ENCODE measurements at regions not wholly inside any gene's neighbourhood (a gene's known extent, or its start where the extent isn't known, plus 50 kb on each side); places are given as distances from the start of the nearest gene placed in this dataset.

GRCh38 chr2:156037482-156037881, 295.0 kb downstream of the NR4A2 start:
- no peak overlapping the region for H3K18ac ChIP-seq (ENCODE audit: low read depth, low read length)
- H4K5ac ChIP-seq (ENCODE audit: low read depth, low read length) = no peak overlapping the region
- BruUV-seq (replicated peaks) = no TSS peak
- in situ Hi-C loops (cut with MboI; ENCODE audit: low sequenced_read_pairs) = no loop called here
- no peak overlapping the region for H3K4me2 ChIP-seq (ENCODE audit: low read depth, low read length)
- H4K8ac ChIP-seq (ENCODE audit: low read depth in 2 of 2, low read length in 2 of 2) = no peak overlapping the region
- no CpG with 5 or more reads among the region's 1 CpG for WGBS, 2 experiments (ENCODE audit: extremely low coverage in 2 of 2, insufficient read length in 1 of 2)
- H3K79me1 ChIP-seq (ENCODE audit: low read depth in 1 of 2, low read length in 2 of 2) = no peaks in the 10 kb centered on the region
- TF ChIP-seq MXI1 (IDR thresholded peaks at IDR 0.05; ENCODE audit: borderline replicate concordance, low read depth, low read length) = no peak
- TF ChIP-seq BHLHE40 (IDR thresholded peaks at IDR 0.05; ENCODE audit: low read depth, low read length) = no peak
- H4K91ac ChIP-seq (ENCODE audit: insufficient read depth, low read depth, low read length) = no peak overlapping the region
- ChIA-PET CTCF (no interaction called here), POLR2A (ENCODE audit: unreplicated experiment) (no interaction called here)
- H3K9me1 ChIP-seq (ENCODE audit: insufficient read depth, low read length) = no peaks in the 10 kb centered on the region
- no peak overlapping the region for H2BK5ac ChIP-seq (ENCODE audit: low read depth, low read length, poor library complexity, severe bottlenecking)
- no peak overlapping the region for H3K23ac ChIP-seq (ENCODE audit: low read depth, low read length)
- dilution Hi-C loops (cut with HindIII; ENCODE audit: low sequenced_read_pairs, unreplicated experiment) = no loop called here
- H3K9me3 ChIP-seq (ENCODE audit: control insufficient read depth, insufficient read depth, low read length) = peaks cover 9% of the 10 kb centered on the region
- H3K14ac ChIP-seq (replicated peaks; ENCODE audit: low read depth, low read length) = no peak overlapping the region
- no peak overlapping the region for H2BK15ac ChIP-seq (ENCODE audit: low read depth, low read length)
- no peak overlapping the region for H2AFZ ChIP-seq (replicated peaks; ENCODE audit: low read length, poor library complexity)
- intact Hi-C loops (cut with micrococcal nuclease) = no loop called here
- no peaks in the 10 kb centered on the region for H3K4me1 ChIP-seq (ENCODE audit: control insufficient read depth, insufficient read depth, low read length)
- H3K9ac ChIP-seq (ENCODE audit: low read depth, low read length) = no peak overlapping the region
- no peak for ATAC-seq (ENCODE audit: low read depth)
- H3K56ac ChIP-seq (ENCODE audit: extremely low read depth, insufficient read depth, low read length) = no peak overlapping the region
- no peak overlapping the region for H2BK120ac ChIP-seq (ENCODE audit: low read depth, low read length)
- no peaks in the 10 kb centered on the region for H3K27me3 ChIP-seq (ENCODE audit: control insufficient read depth, insufficient read depth, low read length)
- H2BK20ac ChIP-seq (ENCODE audit: low read depth, low read length) = no peak overlapping the region
- no peak overlapping the region for H3K4ac ChIP-seq (ENCODE audit: low read depth, low read length)
- no peak overlapping the region for H2AK5ac ChIP-seq (ENCODE audit: low read depth, low read length)
- no peaks in the 10 kb centered on the region for H3K36me3 ChIP-seq (ENCODE audit: control insufficient read depth, insufficient read depth, low read length)
- H2AK9ac ChIP-seq (replicated peaks; ENCODE audit: low read depth, low read length, poor library complexity) = no peak overlapping the region
- H3K4me3 ChIP-seq (ENCODE audit: insufficient read depth, low read depth, low read length) = no peak overlapping the region
- no peak overlapping the region for H3K27ac ChIP-seq (ENCODE audit: insufficient read depth, low read length)
- no peak for DNase-seq
- H4K20me1 ChIP-seq (ENCODE audit: insufficient read depth, low read length) = no peaks in the 10 kb centered on the region

Measured in IMR-90 (cell line).